HepG2 (cell line): ENCODE measurements at regions not wholly inside any gene's neighbourhood (a gene's known extent, or its start where the extent isn't known, plus 50 kb on each side); places are given as distances from the start of the nearest gene placed in this dataset.

ENCODE experiments used
- ATAC-seq: fragments of 200-7000 bp; cut with Tn5 transposase; 3 replicates; pipeline ENCODE4 v1.9.1; 2020; ENCODE audit warnings: mild to moderate bottlenecking, moderate library complexity
- BruUV-seq: library from RNA; stranded (reverse); fragments of 400-500 nt; replicated peaks from 2 replicates; lab custom pipeline; 2021; lab: Mats Ljungman, UMichigan
- CTCF ChIA-PET: fragments of 300-600 bp; formaldehyde crosslinking; extraction: SDS; loops from one replicate; lab custom pipeline; 2021; ENCODE audit warnings: low total read pairs, inconsistent platforms, low intra/inter-chr PET ratio; lab: Yijun Ruan, JAX
- POLR2A ChIA-PET: fragments of 350-600 bp; sonication (Branson Sonifier 250); formaldehyde crosslinking; loops from one replicate; lab custom pipeline; 2020; ENCODE audit warnings: antibody characterized with exemption, inconsistent platforms; lab: Yijun Ruan, JAX
- DNase-seq: peaks from one replicate; pipeline ENCODE4 v3.0.0-alpha.2; 2015; ENCODE audit warnings: low spot score
- FAIRE-seq: peaks from 3 replicates; lab custom pipeline; 2011; peaks lifted over from hg19 to GRCh38; lab: Jason Lieb, UNC
- H2AFZ ChIP-seq: one replicate; pipeline ENCODE4 v1.6.1; 2011; ENCODE audit warnings: low read length, inconsistent platforms
- H3K27ac ChIP-seq: fragments of 300-600 bp; 3 replicates; pipeline ENCODE4 v1.8.0; 2011; ENCODE audit warnings: mixed run types, mild to moderate bottlenecking, mixed read lengths, low read length, inconsistent platforms; ENCODE audit not compliant: insufficient read depth; ENCODE audit errors: extremely low read length
- H3K27me3 ChIP-seq, 2 experiments: fragments of 200-600 bp in 1 of 2; 2 replicates in 1 of 2; 3 replicates in 1 of 2; pipeline versions ENCODE4 v1.6.0 to v1.8.0; 2011; ENCODE audit warnings: low read length in 2 of 2, mild to moderate bottlenecking in 2 of 2, moderate library complexity in 2 of 2, inconsistent platforms in 1 of 2; ENCODE audit not compliant: insufficient read depth in 2 of 2, control insufficient read depth in 1 of 2
- H3K36me3 ChIP-seq, 2 experiments: fragments of 200-600 bp in 1 of 2; replicated peaks in 1 of 2; 2 replicates in 1 of 2; 3 replicates in 1 of 2; pipeline versions ENCODE4 v1.5.1 to v1.8.0; 2011; ENCODE audit warnings: low read length in 2 of 2, inconsistent platforms in 1 of 2; ENCODE audit not compliant: insufficient read depth in 2 of 2, control insufficient read depth in 1 of 2
- H3K4me1 ChIP-seq: 2 replicates; pipeline ENCODE4 v1.5.1; 2012; ENCODE audit warnings: low read length, inconsistent platforms; ENCODE audit not compliant: insufficient read depth
- H3K4me2 ChIP-seq: 2 replicates; pipeline ENCODE4 v1.6.0; 2011; ENCODE audit warnings: low read depth, low read length, inconsistent platforms
- H3K4me3 ChIP-seq, 3 experiments: fragments of 200-600 bp in 1 of 3; sonication (generic), shearing (Covaris generic) in 1 of 3; replicated peaks in 1 of 3; 2 replicates each; pipeline ENCODE4 v1.5.1; 2011 to 2016; ENCODE audit warnings: low read length in 3 of 3, inconsistent platforms in 2 of 3, low read depth in 2 of 3, mild to moderate bottlenecking in 2 of 3, control low read depth in 1 of 3, mixed read lengths in 1 of 3; ENCODE audit not compliant: insufficient read depth in 1 of 3
- H3K79me2 ChIP-seq: one replicate; pipeline ENCODE4 v1.6.1; 2011; ENCODE audit warnings: low read length, inconsistent platforms; ENCODE audit not compliant: insufficient read depth
- H3K9ac ChIP-seq: 2 replicates; pipeline ENCODE4 v1.6.0; 2011; ENCODE audit warnings: mild to moderate bottlenecking, low read depth, low read length, inconsistent platforms; ENCODE audit not compliant: insufficient read depth
- H3K9me3 ChIP-seq: 2 replicates; pipeline ENCODE4 v1.5.1; 2012; ENCODE audit warnings: mild to moderate bottlenecking, low read length
- H4K20me1 ChIP-seq: 2 replicates; pipeline ENCODE4 v1.6.0; 2011; ENCODE audit warnings: inconsistent platforms, mild to moderate bottlenecking, low read length, moderate library complexity; ENCODE audit not compliant: insufficient read depth
- ARID5B ChIP-seq: IDR thresholded peaks from 2 replicates; pipeline ENCODE4 v1.4.0; 2020; ENCODE audit warnings: mild to moderate bottlenecking, missing genetic modification reagents
- ETS1 ChIP-seq: sonication (generic); formaldehyde crosslinking; IDR thresholded peaks from 2 replicates; pipeline ENCODE4 v1.4.0; 2020; ENCODE audit warnings: missing genetic modification reagents
- GABPA ChIP-seq, 2 experiments: IDR thresholded peaks; 2 replicates each; pipeline ENCODE4 v1.6.1; 2011 to 2016; ENCODE audit warnings: low read depth in 2 of 2, low read length in 1 of 2, missing biosample characterization in 1 of 2, missing genetic modification characterization in 1 of 2
- MYC ChIP-seq: sonication (generic); formaldehyde crosslinking; IDR thresholded peaks from 2 replicates; pipeline ENCODE4 v1.9.0; 2021; ENCODE audit warnings: missing genetic modification reagents, borderline replicate concordance
- RAD21 ChIP-seq: fragments of 450-650 bp; formaldehyde crosslinking; IDR thresholded peaks from 2 replicates; pipeline ENCODE4 v1.5.0; 2020; ENCODE audit warnings: mild to moderate bottlenecking
- ZBED4 ChIP-seq: sonication (generic); formaldehyde crosslinking; IDR thresholded peaks from 2 replicates; pipeline ENCODE4 v1.4.0; 2020; ENCODE audit warnings: missing genetic modification reagents, borderline replicate concordance
- ZKSCAN1 ChIP-seq: fragments of 150-350 bp; IDR thresholded peaks from 2 replicates; pipeline ENCODE4 v1.6.1; 2014; ENCODE audit warnings: low read length
- ZNF251 ChIP-seq: sonication (generic); formaldehyde crosslinking; IDR thresholded peaks from 2 replicates; pipeline ENCODE4 v1.9.0; 2021; ENCODE audit warnings: mild to moderate bottlenecking, missing genetic modification reagents
- WGBS: methylation state at CpG from one replicate; pipeline ENCODE4 v1.1.6; 2017; ENCODE audit warnings: low lambda C conversion rate; 5-methylcytosine and 5-hydroxymethylcytosine counted together
- in situ Hi-C: cut with HindIII; loops from 2 replicates; pipeline ENCODE4 v1.10.0; 2017; ENCODE audit warnings: low pct_unique_long_range_greater_than_20kb; ENCODE audit not compliant: extremely low pct_ligation_motif_present
- intact Hi-C: fragments of 100-400 bp; cut with micrococcal nuclease; formaldehyde crosslinking; loops from one replicate; pipeline ENCODE4 v1.10.0; 2022; ENCODE audit not compliant: unreplicated experiment

- intact Hi-C loops: no loop called here
- Histone ChIP-seq H4K20me1 (no peaks in the 10 kb centered on the region), H3K9me3 (0 out of 2 replicates have a peak, but pooled peaks cover 5% of the 10 kb centered on the region), H3K4me2 (peak overlapping the region; percentile 53), H3K4me1 (peaks cover 9% of the 10 kb centered on the region; the same call in 1 of the 2 replicates), H3K36me3 (no peaks in the 10 kb centered on the region), H3K79me2 (no peaks in the 10 kb centered on the region), H3K27ac (no peak overlapping the region), H3K9ac (no peak overlapping the region), H3K4me3 (no peak overlapping the region), H3K27me3 (no peaks in the 10 kb centered on the region), H2AFZ (no peak overlapping the region)
- no peak for TF ChIP-seq ETS1 (CRISPR knock-in tag)
- TF ChIP-seq MYC: no peak
- no peak for TF ChIP-seq ARID5B
- TF ChIP-seq ZBED4: no peak
- TF ChIP-seq RAD21 (CRISPR knock-in tag): no peak
- TF ChIP-seq ZNF251 (CRISPR knock-in tag): no peak
- no peak for TF ChIP-seq GABPA (IDR thresholded peaks at IDR 0.05; ENCODE audit: low read depth, low read length)
- no peak for TF ChIP-seq GABPA (CRISPR knock-in tag; IDR thresholded peaks at IDR 0.05; ENCODE audit: low read depth)
- no peak for TF ChIP-seq ZKSCAN1
- FAIRE-seq (no peak), DNase-seq (no peak), ATAC-seq (no peak; the same call in 2 of the 3 replicates)
- WGBS: 12% methylated on average over 10 of the region's 10 CpGs
- POLR2A ChIA-PET: no interaction called here
- CTCF ChIA-PET: no interaction called here
- in situ Hi-C loops: no loop called here
- no TSS peak for BruUV-seq
Measured at GRCh38 chr3:66092175-66092995, 53.7 kb upstream of the MAGI1 start.
